ENCODE measurements at regions not wholly inside any gene's neighbourhood (a gene's known extent, or its start where the extent isn't known, plus 50 kb on each side); places are given as distances from the start of the nearest gene placed in this dataset.

DNA sequence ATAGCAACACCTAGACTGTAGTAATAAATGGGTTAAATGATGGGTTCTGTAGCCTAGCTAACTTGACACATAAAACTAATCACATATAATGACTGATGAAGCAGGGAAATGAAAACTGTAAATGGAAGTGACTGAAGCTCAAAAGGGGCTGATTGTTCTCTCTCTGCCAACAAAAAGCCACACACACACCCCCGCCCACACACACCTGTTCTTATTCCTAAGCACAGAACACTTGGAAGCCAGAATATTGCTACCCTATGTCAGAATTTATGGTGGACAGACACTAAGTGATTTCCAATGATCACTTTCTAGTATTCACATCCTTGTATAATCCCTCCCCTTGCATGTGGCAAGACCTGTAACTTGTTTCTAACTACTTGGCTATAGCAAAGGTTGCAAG, 603.5 kb downstream of the UTRN start:
- no peak for TF ChIP-seq POLR2AphosphoS5 (IDR thresholded peaks at IDR 0.05)
- TF ChIP-seq, protein P1, sequence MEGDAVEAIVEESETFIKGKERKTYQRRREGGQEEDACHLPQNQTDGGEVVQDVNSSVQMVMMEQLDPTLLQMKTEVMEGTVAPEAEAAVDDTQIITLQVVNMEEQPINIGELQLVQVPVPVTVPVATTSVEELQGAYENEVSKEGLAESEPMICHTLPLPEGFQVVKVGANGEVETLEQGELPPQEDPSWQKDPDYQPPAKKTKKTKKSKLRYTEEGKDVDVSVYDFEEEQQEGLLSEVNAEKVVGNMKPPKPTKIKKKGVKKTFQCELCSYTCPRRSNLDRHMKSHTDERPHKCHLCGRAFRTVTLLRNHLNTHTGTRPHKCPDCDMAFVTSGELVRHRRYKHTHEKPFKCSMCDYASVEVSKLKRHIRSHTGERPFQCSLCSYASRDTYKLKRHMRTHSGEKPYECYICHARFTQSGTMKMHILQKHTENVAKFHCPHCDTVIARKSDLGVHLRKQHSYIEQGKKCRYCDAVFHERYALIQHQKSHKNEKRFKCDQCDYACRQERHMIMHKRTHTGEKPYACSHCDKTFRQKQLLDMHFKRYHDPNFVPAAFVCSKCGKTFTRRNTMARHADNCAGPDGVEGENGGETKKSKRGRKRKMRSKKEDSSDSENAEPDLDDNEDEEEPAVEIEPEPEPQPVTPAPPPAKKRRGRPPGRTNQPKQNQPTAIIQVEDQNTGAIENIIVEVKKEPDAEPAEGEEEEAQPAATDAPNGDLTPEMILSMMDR (IDR thresholded peaks at IDR 0.05): no peak
- no peak for TF ChIP-seq POLR2A (IDR thresholded peaks at IDR 0.05)
- no peak for TF ChIP-seq EP300 (IDR thresholded peaks at IDR 0.05)

Data from gastroesophageal sphincter (tissue), 3 donors.